Fibroblast of skin of back (primary cell): ENCODE measurements at regions not wholly inside any gene's neighbourhood (a gene's known extent, or its start where the extent isn't known, plus 50 kb on each side); places are given as distances from the start of the nearest gene placed in this dataset.
A peak's percentile ranks its signal among the peaks of the same experiment; 100 is the strongest.

Experiments used
- DNase-seq: peaks from one replicate; pipeline ENCODE4 v3.0.0-alpha.2; 2013

GRCh38 chr4:26020881-26021280 is 106.9 kb downstream of the SMIM20 start:
- peak; percentile 47 for DNase-seq

GRCh38 chr4:26021417-26022345 is 107.7 kb downstream of the SMIM20 start:
- DNase-seq = no peak

- peak; percentile 62 for DNase-seq
These were observed 108.6 kb downstream of the SMIM20 start for GRCh38 chr4:26022346-26023202.

GRCh38 chr4:26023203-26023972 is 109.4 kb downstream of the SMIM20 start:
- DNase-seq = no peak

- no peak for DNase-seq
These were observed 110.1 kb downstream of the SMIM20 start for GRCh38 chr4:26024079-26024478.

- no peak for DNase-seq
These were observed 114.2 kb downstream of the SMIM20 start for GRCh38 chr4:26028133-26028792.

GRCh38 chr4:26028793-26029567 is 115.0 kb downstream of the SMIM20 start:
- peak; percentile 63 for DNase-seq

GRCh38 chr4:26029568-26030131 is 115.6 kb downstream of the SMIM20 start:
- no peak for DNase-seq

- no peak for DNase-seq
These were observed 116.2 kb downstream of the SMIM20 start for GRCh38 chr4:26030260-26030667.

- DNase-seq = no peak
These were observed 116.8 kb downstream of the SMIM20 start for GRCh38 chr4:26030780-26031179.

GRCh38 chr4:26031704-26032103 is 117.7 kb downstream of the SMIM20 start:
- no peak for DNase-seq

- DNase-seq = peak; percentile 79
These were observed 118.1 kb downstream of the SMIM20 start for GRCh38 chr4:26032142-26032541.

- peak; percentile 91 for DNase-seq
These were observed 118.8 kb downstream of the SMIM20 start for GRCh38 chr4:26032630-26033317.

- DNase-seq = no peak
These were observed 119.4 kb downstream of the SMIM20 start for GRCh38 chr4:26033389-26033788.

- DNase-seq = no peak
These were observed 120.8 kb downstream of the SMIM20 start for GRCh38 chr4:26034849-26035248.

GRCh38 chr4:26035921-26036320 is 121.9 kb downstream of the SMIM20 start:
- DNase-seq = no peak

GRCh38 chr4:26039639-26040359 is 125.8 kb downstream of the SMIM20 start:
- DNase-seq = no peak

GRCh38 chr4:26044524-26044923 is 130.5 kb downstream of the SMIM20 start:
- DNase-seq = no peak

GRCh38 chr4:26044983-26045382 is 131.0 kb downstream of the SMIM20 start:
- no peak for DNase-seq

- DNase-seq = no peak
These were observed 133.8 kb downstream of the SMIM20 start for GRCh38 chr4:26047795-26048194.
